ENCODE measurements at regions not wholly inside any gene's neighbourhood (a gene's known extent, or its start where the extent isn't known, plus 50 kb on each side); places are given as distances from the start of the nearest gene placed in this dataset.

- TF ChIP-seq GATA2 (IDR thresholded peaks at IDR 0.05; ENCODE audit: low read depth, low read length) = no peak
- TF ChIP-seq GATA3 (IDR thresholded peaks at IDR 0.05; ENCODE audit: low read depth, low read length) = no peak
Measured at GRCh38 chr22:46090036-46090591, 60.2 kb upstream of the PPARA start.

- TF ChIP-seq GATA3 (IDR thresholded peaks at IDR 0.05; ENCODE audit: low read depth, low read length) (no peak), GATA2 (IDR thresholded peaks at IDR 0.05; ENCODE audit: low read depth, low read length) (no peak)
Measured at GRCh38 chr22:46090631-46091201, 59.6 kb upstream of the PPARA start.

GRCh38 chr22:46091277-46091977, 58.9 kb upstream of the PPARA start:
- TF ChIP-seq GATA3 (IDR thresholded peaks at IDR 0.05; ENCODE audit: low read depth, low read length) = no peak
- TF ChIP-seq GATA2 (IDR thresholded peaks at IDR 0.05; ENCODE audit: low read depth, low read length) = no peak

GRCh38 chr22:46092011-46092410, 58.3 kb upstream of the PPARA start:
- TF ChIP-seq GATA2 (IDR thresholded peaks at IDR 0.05; ENCODE audit: low read depth, low read length) (no peak), GATA3 (IDR thresholded peaks at IDR 0.05; ENCODE audit: low read depth, low read length) (no peak)

GRCh38 chr22:46092670-46093410, 57.5 kb upstream of the PPARA start:
- TF ChIP-seq GATA3 (IDR thresholded peaks at IDR 0.05; ENCODE audit: low read depth, low read length) (no peak), GATA2 (IDR thresholded peaks at IDR 0.05; ENCODE audit: low read depth, low read length) (no peak)

GRCh38 chr22:46093796-46094195, 56.5 kb upstream of the PPARA start:
- TF ChIP-seq GATA2 (IDR thresholded peaks at IDR 0.05; ENCODE audit: low read depth, low read length) (no peak), GATA3 (IDR thresholded peaks at IDR 0.05; ENCODE audit: low read depth, low read length) (no peak)

- TF ChIP-seq GATA3 (IDR thresholded peaks at IDR 0.05; ENCODE audit: low read depth, low read length) (no peak), GATA2 (IDR thresholded peaks at IDR 0.05; ENCODE audit: low read depth, low read length) (no peak)
Measured at GRCh38 chr22:46094676-46095075, 55.6 kb upstream of the PPARA start.

- TF ChIP-seq GATA3 (IDR thresholded peaks at IDR 0.05; ENCODE audit: low read depth, low read length) = no peak
- no peak for TF ChIP-seq GATA2 (IDR thresholded peaks at IDR 0.05; ENCODE audit: low read depth, low read length)
Measured at GRCh38 chr22:46096051-46096450, 54.3 kb upstream of the PPARA start.

GRCh38 chr22:46096706-46097230, 53.6 kb upstream of the PPARA start:
- TF ChIP-seq GATA3 (IDR thresholded peaks at IDR 0.05; ENCODE audit: low read depth, low read length) (no peak), GATA2 (IDR thresholded peaks at IDR 0.05; ENCODE audit: low read depth, low read length) (no peak)

- no peak for TF ChIP-seq GATA3 (IDR thresholded peaks at IDR 0.05; ENCODE audit: low read depth, low read length)
Measured at GRCh38 chr22:46097268-46097900, 52.9 kb upstream of the PPARA start.

- TF ChIP-seq GATA3 (IDR thresholded peaks at IDR 0.05; ENCODE audit: low read depth, low read length) (no peak), GATA2 (IDR thresholded peaks at IDR 0.05; ENCODE audit: low read depth, low read length) (no peak)
Measured at GRCh38 chr22:46098525-46099475, 51.5 kb upstream of the PPARA start.

- TF ChIP-seq GATA2 (IDR thresholded peaks at IDR 0.05; ENCODE audit: low read depth, low read length) = no peak
- no peak for TF ChIP-seq GATA3 (IDR thresholded peaks at IDR 0.05; ENCODE audit: low read depth, low read length)
Measured at GRCh38 chr22:46099740-46100139, 50.6 kb upstream of the PPARA start.

Measured in SH-SY5Y (cell line).